ENCODE measurements at regions not wholly inside any gene's neighbourhood (a gene's known extent, or its start where the extent isn't known, plus 50 kb on each side); places are given as distances from the start of the nearest gene placed in this dataset.

DNA sequence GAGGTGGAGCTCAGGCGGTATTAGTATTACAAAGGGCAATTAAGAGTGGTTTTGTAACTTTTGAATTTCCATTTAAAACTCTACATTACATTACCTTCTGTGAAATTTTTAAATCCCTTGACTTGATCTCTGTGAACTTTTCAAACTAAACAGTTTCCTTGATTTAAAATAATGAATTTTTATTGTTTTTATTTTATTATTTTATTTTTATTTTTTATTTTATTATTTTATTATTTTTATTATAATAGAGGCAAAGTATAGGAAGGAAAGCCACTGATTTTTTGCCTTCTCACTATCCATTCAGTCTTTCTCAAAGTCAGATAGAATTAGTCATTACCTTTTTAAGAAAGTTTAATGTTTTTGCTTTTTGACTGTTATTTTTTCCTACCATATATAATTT is 1248.1 kb upstream of the SLC10A2 start:
- no peaks in the 10 kb centered on the region for H3K4me1 Mint-ChIP-seq
- H3K27ac Mint-ChIP-seq: no peak overlapping the region
- ATAC-seq (ENCODE audit: low read depth in 2 of 2) (no peak), DNase-seq (no peak)
- Histone ChIP-seq H3K36me3 (ENCODE audit: control insufficient read depth, insufficient read depth, low read length) (no peaks in the 10 kb centered on the region), H3K27me3 (ENCODE audit: control insufficient read depth, insufficient read depth, low read length) (no peaks in the 10 kb centered on the region), H3K4me1 (ENCODE audit: control insufficient read depth, insufficient read depth, low read length, poor library complexity, severe bottlenecking) (no peaks in the 10 kb centered on the region), H3K27ac (ENCODE audit: insufficient read depth, low read length, poor library complexity, severe bottlenecking) (no peak overlapping the region), H3K4me3 (ENCODE audit: low read depth, low read length) (no peak overlapping the region), H3K9me3 (ENCODE audit: control insufficient read depth in 2 of 2, low read length in 2 of 2) (no peaks in the 10 kb centered on the region)
- no peaks in the 10 kb centered on the region for H3K27me3 Mint-ChIP-seq
- peaks cover 0 to 9% (median 3%) of the 10 kb centered on the region in 7 donors for H3K9me3 Mint-ChIP-seq
- no peaks in the 10 kb centered on the region for H3K36me3 Mint-ChIP-seq
- H3K4me3 Mint-ChIP-seq: no peak overlapping the region

- Histone ChIP-seq H3K4me1 (ENCODE audit: control insufficient read depth, insufficient read depth, low read length, poor library complexity, severe bottlenecking) (no peaks in the 10 kb centered on the region), H3K36me3 (ENCODE audit: control insufficient read depth, insufficient read depth, low read length) (no peaks in the 10 kb centered on the region), H3K27me3 (ENCODE audit: control insufficient read depth, insufficient read depth, low read length) (no peaks in the 10 kb centered on the region), H3K27ac (ENCODE audit: insufficient read depth, low read length, poor library complexity, severe bottlenecking) (no peak overlapping the region), H3K9me3 (ENCODE audit: control insufficient read depth in 2 of 2, low read length in 2 of 2) (peaks cover 0 to 2% of the 10 kb centered on the region in 2 experiments), H3K4me3 (ENCODE audit: low read depth, low read length) (no peak overlapping the region)
- no peaks in the 10 kb centered on the region for H3K36me3 Mint-ChIP-seq
- DNase-seq: no peak
- peaks cover 0 to 24% (median 8%) of the 10 kb centered on the region in 7 donors for H3K9me3 Mint-ChIP-seq
- ATAC-seq (ENCODE audit: low read depth in 2 of 2): no peak
- H3K27ac Mint-ChIP-seq: no peak overlapping the region
- H3K4me1 Mint-ChIP-seq: no peaks in the 10 kb centered on the region
- H3K27me3 Mint-ChIP-seq: no peaks in the 10 kb centered on the region
- H3K4me3 Mint-ChIP-seq: no peak overlapping the region
Observed at GRCh38 chr13:104310861-104311260, 1244.6 kb upstream of the SLC10A2 start.

- DNase-seq (no peak), ATAC-seq (ENCODE audit: low read depth in 2 of 2) (no peak)
- Mint-ChIP-seq H3K4me3 (no peak overlapping the region), H3K9me3 (peaks cover 0 to 24% (median 7%) of the 10 kb centered on the region in 7 donors), H3K4me1 (no peaks in the 10 kb centered on the region), H3K27ac (no peak overlapping the region), H3K27me3 (no peaks in the 10 kb centered on the region), H3K36me3 (no peaks in the 10 kb centered on the region)
- H3K27ac ChIP-seq (ENCODE audit: insufficient read depth, low read length, poor library complexity, severe bottlenecking): no peak overlapping the region
- peaks cover 0 to 2% of the 10 kb centered on the region in 2 experiments for H3K9me3 ChIP-seq (ENCODE audit: control insufficient read depth in 2 of 2, low read length in 2 of 2)
- H3K36me3 ChIP-seq (ENCODE audit: control insufficient read depth, insufficient read depth, low read length): no peaks in the 10 kb centered on the region
- H3K4me3 ChIP-seq (ENCODE audit: low read depth, low read length): no peak overlapping the region
- H3K4me1 ChIP-seq (ENCODE audit: control insufficient read depth, insufficient read depth, low read length, poor library complexity, severe bottlenecking): no peaks in the 10 kb centered on the region
- H3K27me3 ChIP-seq (ENCODE audit: control insufficient read depth, insufficient read depth, low read length): no peaks in the 10 kb centered on the region
Observed at GRCh38 chr13:104309431-104309830, 1243.2 kb upstream of the SLC10A2 start.

GRCh38 chr13:104301171-104301975 is 1235.2 kb upstream of the SLC10A2 start:
- Mint-ChIP-seq H3K36me3 (no peaks in the 10 kb centered on the region), H3K27ac (no peak overlapping the region), H3K4me3 (no peak overlapping the region), H3K4me1 (no peaks in the 10 kb centered on the region), H3K9me3 (peaks cover 0 to 8% (median 4%) of the 10 kb centered on the region in 7 donors), H3K27me3 (no peaks in the 10 kb centered on the region)
- DNase-seq: no peak
- no peaks in the 10 kb centered on the region for H3K4me1 ChIP-seq (ENCODE audit: control insufficient read depth, insufficient read depth, low read length, poor library complexity, severe bottlenecking)
- no peak overlapping the region for H3K4me3 ChIP-seq (ENCODE audit: low read depth, low read length)
- no peak for ATAC-seq (ENCODE audit: low read depth in 2 of 2)
- no peaks in the 10 kb centered on the region for H3K36me3 ChIP-seq (ENCODE audit: control insufficient read depth, insufficient read depth, low read length)
- H3K27me3 ChIP-seq (ENCODE audit: control insufficient read depth, insufficient read depth, low read length): no peaks in the 10 kb centered on the region
- H3K27ac ChIP-seq (ENCODE audit: insufficient read depth, low read length, poor library complexity, severe bottlenecking): no peak overlapping the region
- H3K9me3 ChIP-seq (ENCODE audit: control insufficient read depth in 2 of 2, low read length in 2 of 2): peaks cover 2 to 3% of the 10 kb centered on the region in 2 experiments

- H3K4me1 Mint-ChIP-seq: no peaks in the 10 kb centered on the region
- DNase-seq: no peak
- peaks cover 0 to 15% (median 5%) of the 10 kb centered on the region in 7 donors for H3K9me3 Mint-ChIP-seq
- ATAC-seq (ENCODE audit: low read depth in 2 of 2): no peak
- H3K27ac ChIP-seq (ENCODE audit: insufficient read depth, low read length, poor library complexity, severe bottlenecking): no peak overlapping the region
- no peaks in the 10 kb centered on the region for H3K36me3 Mint-ChIP-seq
- no peak overlapping the region for H3K27ac Mint-ChIP-seq
- no peak overlapping the region for H3K4me3 ChIP-seq (ENCODE audit: low read depth, low read length)
- H3K4me3 Mint-ChIP-seq: no peak overlapping the region
- H3K27me3 ChIP-seq (ENCODE audit: control insufficient read depth, insufficient read depth, low read length): no peaks in the 10 kb centered on the region
- H3K4me1 ChIP-seq (ENCODE audit: control insufficient read depth, insufficient read depth, low read length, poor library complexity, severe bottlenecking): no peaks in the 10 kb centered on the region
- H3K36me3 ChIP-seq (ENCODE audit: control insufficient read depth, insufficient read depth, low read length): no peaks in the 10 kb centered on the region
- H3K9me3 ChIP-seq (ENCODE audit: control insufficient read depth in 2 of 2, low read length in 2 of 2): no peaks in the 10 kb centered on the region
- H3K27me3 Mint-ChIP-seq: no peaks in the 10 kb centered on the region
Observed at GRCh38 chr13:104297075-104297474, 1230.9 kb upstream of the SLC10A2 start.

DNA sequence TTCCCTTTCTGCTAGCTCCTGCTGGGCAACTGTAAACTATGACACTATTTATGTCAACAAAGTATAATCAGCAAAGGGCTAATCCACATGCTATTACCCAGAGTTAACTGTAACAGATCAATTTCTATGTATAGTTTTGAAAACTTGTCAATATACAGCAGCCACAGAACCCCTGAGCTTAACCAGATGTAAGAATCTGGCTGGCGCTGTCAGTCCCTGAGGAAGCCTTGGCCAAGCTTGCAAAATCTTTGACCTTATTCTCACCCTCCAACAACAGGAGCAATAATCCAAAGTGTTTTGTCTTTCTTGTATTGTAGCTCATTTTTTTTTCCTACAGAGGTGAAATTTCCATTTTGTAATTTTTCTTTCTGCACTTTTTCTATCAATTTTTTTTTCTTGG is 1230.1 kb upstream of the SLC10A2 start:
- no peak for ATAC-seq (ENCODE audit: low read depth in 2 of 2)
- Histone ChIP-seq H3K36me3 (ENCODE audit: control insufficient read depth, insufficient read depth, low read length) (no peaks in the 10 kb centered on the region), H3K4me1 (ENCODE audit: control insufficient read depth, insufficient read depth, low read length, poor library complexity, severe bottlenecking) (no peaks in the 10 kb centered on the region), H3K9me3 (ENCODE audit: control insufficient read depth in 2 of 2, low read length in 2 of 2) (no peaks in the 10 kb centered on the region), H3K27me3 (ENCODE audit: control insufficient read depth, insufficient read depth, low read length) (no peaks in the 10 kb centered on the region), H3K27ac (ENCODE audit: insufficient read depth, low read length, poor library complexity, severe bottlenecking) (no peak overlapping the region), H3K4me3 (ENCODE audit: low read depth, low read length) (no peak overlapping the region)
- H3K9me3 Mint-ChIP-seq: peaks cover 0 to 13% (median 5%) of the 10 kb centered on the region in 7 donors
- no peaks in the 10 kb centered on the region for H3K36me3 Mint-ChIP-seq
- H3K4me3 Mint-ChIP-seq: no peak overlapping the region
- no peak overlapping the region for H3K27ac Mint-ChIP-seq
- DNase-seq: no peak
- H3K4me1 Mint-ChIP-seq: no peaks in the 10 kb centered on the region
- no peaks in the 10 kb centered on the region for H3K27me3 Mint-ChIP-seq

GRCh38 chr13:104295537-104295936 is 1229.3 kb upstream of the SLC10A2 start:
- H3K27ac Mint-ChIP-seq: no peak overlapping the region
- no peaks in the 10 kb centered on the region for H3K36me3 ChIP-seq (ENCODE audit: control insufficient read depth, insufficient read depth, low read length)

GRCh38 chr13:104289400-104289799 is 1223.2 kb upstream of the SLC10A2 start:
- no peak overlapping the region for H3K27ac Mint-ChIP-seq
- no peaks in the 10 kb centered on the region for H3K36me3 Mint-ChIP-seq
- no peaks in the 10 kb centered on the region for H3K27me3 ChIP-seq (ENCODE audit: control insufficient read depth, insufficient read depth, low read length)
- no peak for ATAC-seq (ENCODE audit: low read depth in 2 of 2)
- no peaks in the 10 kb centered on the region for H3K27me3 Mint-ChIP-seq
- H3K27ac ChIP-seq (ENCODE audit: insufficient read depth, low read length, poor library complexity, severe bottlenecking): no peak overlapping the region
- H3K9me3 ChIP-seq (ENCODE audit: control insufficient read depth in 2 of 2, low read length in 2 of 2): peaks cover 0 to 4% of the 10 kb centered on the region in 2 experiments
- no peaks in the 10 kb centered on the region for H3K4me1 Mint-ChIP-seq
- no peak overlapping the region for H3K4me3 ChIP-seq (ENCODE audit: low read depth, low read length)
- no peak overlapping the region for H3K4me3 Mint-ChIP-seq
- H3K36me3 ChIP-seq (ENCODE audit: control insufficient read depth, insufficient read depth, low read length): no peaks in the 10 kb centered on the region
- H3K4me1 ChIP-seq (ENCODE audit: control insufficient read depth, insufficient read depth, low read length, poor library complexity, severe bottlenecking): no peaks in the 10 kb centered on the region
- no peak for DNase-seq
- H3K9me3 Mint-ChIP-seq: peaks cover 0 to 15% (median 5%) of the 10 kb centered on the region in 7 donors

More at GRCh38 chr13:104295537-104295936, 1229.3 kb upstream of the SLC10A2 start:
- peaks cover 0 to 13% (median 5%) of the 10 kb centered on the region in 7 donors for H3K9me3 Mint-ChIP-seq
- no peak overlapping the region for H3K4me3 Mint-ChIP-seq
- no peaks in the 10 kb centered on the region for H3K4me1 Mint-ChIP-seq
- ATAC-seq (ENCODE audit: low read depth in 2 of 2) (no peak), DNase-seq (no peak)
- Histone ChIP-seq H3K27ac (ENCODE audit: insufficient read depth, low read length, poor library complexity, severe bottlenecking) (no peak overlapping the region), H3K4me1 (ENCODE audit: control insufficient read depth, insufficient read depth, low read length, poor library complexity, severe bottlenecking) (no peaks in the 10 kb centered on the region), H3K27me3 (ENCODE audit: control insufficient read depth, insufficient read depth, low read length) (no peaks in the 10 kb centered on the region), H3K9me3 (ENCODE audit: control insufficient read depth in 2 of 2, low read length in 2 of 2) (no peaks in the 10 kb centered on the region), H3K4me3 (ENCODE audit: low read depth, low read length) (no peak overlapping the region)
- H3K27me3 Mint-ChIP-seq: no peaks in the 10 kb centered on the region
- H3K36me3 Mint-ChIP-seq: no peaks in the 10 kb centered on the region

Measured in CD4-positive, CD25-positive, alpha-beta regulatory T cell (primary cell).